ENCODE measurements at regions not wholly inside any gene's neighbourhood (a gene's known extent, or its start where the extent isn't known, plus 50 kb on each side); places are given as distances from the start of the nearest gene placed in this dataset.

GRCh38 chr3:178306432-178307115 lies 229.7 kb upstream of the KCNMB2 start:
- Mint-ChIP-seq H3K27ac (no peak overlapping the region), H3K36me3 (ENCODE audit: low read depth) (no peaks in the 10 kb centered on the region), H3K4me3 (no peak overlapping the region), H3K9me3 (no peaks in the 10 kb centered on the region), H3K27me3 (no peaks in the 10 kb centered on the region), H3K4me1 (peaks cover 2% of the 10 kb centered on the region)
- ChIA-PET CTCF (no interaction called here), POLR2A (no interaction called here)
- no peak for DNase-seq

DNA sequence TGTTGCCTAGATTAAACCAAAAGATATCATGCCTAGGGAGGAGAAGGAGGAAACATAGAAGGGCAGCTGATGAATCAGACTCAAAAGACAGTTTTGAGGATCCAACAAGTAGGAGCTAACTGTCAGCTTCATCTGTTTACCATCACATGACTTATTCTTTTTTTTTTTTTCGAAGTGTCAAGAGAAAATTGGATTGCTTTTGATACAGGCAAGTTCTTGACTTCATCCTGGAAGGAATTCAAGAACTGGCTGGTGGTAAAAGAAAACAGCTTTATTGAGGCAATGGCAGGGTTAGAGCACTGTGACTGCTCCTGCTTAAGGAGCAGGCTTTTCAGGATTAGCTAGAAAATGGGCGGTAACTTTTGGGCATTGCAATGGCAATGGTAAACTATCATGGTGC lies 227.5 kb upstream of the KCNMB2 start:
- CTCF ChIA-PET = no interaction called here
- Mint-ChIP-seq H3K36me3 (ENCODE audit: low read depth) (no peaks in the 10 kb centered on the region), H3K4me3 (no peak overlapping the region), H3K27ac (no peak overlapping the region), H3K27me3 (no peaks in the 10 kb centered on the region), H3K4me1 (peaks cover 2% of the 10 kb centered on the region), H3K9me3 (no peaks in the 10 kb centered on the region)
- DNase-seq = no peak
- POLR2A ChIA-PET = no interaction called here

GRCh38 chr3:178310949-178311348 lies 225.3 kb upstream of the KCNMB2 start:
- no peak overlapping the region for H3K4me3 Mint-ChIP-seq
- H3K27ac Mint-ChIP-seq = no peak overlapping the region
- no peaks in the 10 kb centered on the region for H3K27me3 Mint-ChIP-seq
- POLR2A ChIA-PET = no interaction called here
- no peaks in the 10 kb centered on the region for H3K9me3 Mint-ChIP-seq
- H3K4me1 Mint-ChIP-seq = peaks cover 2% of the 10 kb centered on the region
- CTCF ChIA-PET = no interaction called here
- H3K36me3 Mint-ChIP-seq (ENCODE audit: low read depth) = no peaks in the 10 kb centered on the region
- no peak for DNase-seq

- Mint-ChIP-seq H3K27ac (no peak overlapping the region), H3K4me3 (no peak overlapping the region), H3K27me3 (no peaks in the 10 kb centered on the region), H3K9me3 (no peaks in the 10 kb centered on the region), H3K4me1 (peaks cover 2% of the 10 kb centered on the region), H3K36me3 (ENCODE audit: low read depth) (no peaks in the 10 kb centered on the region)
- ChIA-PET POLR2A (no interaction called here), CTCF (no interaction called here)
- no peak for DNase-seq
Measured at GRCh38 chr3:178313716-178314115, 222.5 kb upstream of the KCNMB2 start.

DNA sequence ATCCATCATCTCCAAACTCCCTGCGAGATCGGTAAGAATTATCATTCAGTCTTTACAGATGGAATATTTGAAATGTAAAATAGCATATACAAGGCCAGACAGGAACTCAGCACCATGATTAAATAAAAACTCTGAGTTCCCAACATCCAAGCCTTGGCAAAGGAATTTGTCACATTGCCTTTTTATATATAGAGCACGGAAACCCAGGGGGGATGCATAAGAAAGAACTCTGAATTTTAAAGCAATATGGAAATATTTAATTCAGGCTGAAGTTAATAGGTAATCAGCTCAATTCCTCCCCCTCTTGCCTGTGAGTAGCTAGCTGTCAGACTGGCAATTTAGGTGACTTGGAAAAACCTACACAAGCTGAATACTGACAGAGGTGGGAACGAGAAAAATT lies 217.9 kb upstream of the KCNMB2 start:
- H3K4me3 Mint-ChIP-seq = no peak overlapping the region
- POLR2A ChIA-PET = no interaction called here
- CTCF ChIA-PET = no interaction called here
- no peaks in the 10 kb centered on the region for H3K4me1 Mint-ChIP-seq
- no peaks in the 10 kb centered on the region for H3K36me3 Mint-ChIP-seq (ENCODE audit: low read depth)
- H3K27ac Mint-ChIP-seq = no peak overlapping the region
- no peaks in the 10 kb centered on the region for H3K27me3 Mint-ChIP-seq
- H3K9me3 Mint-ChIP-seq = no peaks in the 10 kb centered on the region
- DNase-seq = no peak

DNA sequence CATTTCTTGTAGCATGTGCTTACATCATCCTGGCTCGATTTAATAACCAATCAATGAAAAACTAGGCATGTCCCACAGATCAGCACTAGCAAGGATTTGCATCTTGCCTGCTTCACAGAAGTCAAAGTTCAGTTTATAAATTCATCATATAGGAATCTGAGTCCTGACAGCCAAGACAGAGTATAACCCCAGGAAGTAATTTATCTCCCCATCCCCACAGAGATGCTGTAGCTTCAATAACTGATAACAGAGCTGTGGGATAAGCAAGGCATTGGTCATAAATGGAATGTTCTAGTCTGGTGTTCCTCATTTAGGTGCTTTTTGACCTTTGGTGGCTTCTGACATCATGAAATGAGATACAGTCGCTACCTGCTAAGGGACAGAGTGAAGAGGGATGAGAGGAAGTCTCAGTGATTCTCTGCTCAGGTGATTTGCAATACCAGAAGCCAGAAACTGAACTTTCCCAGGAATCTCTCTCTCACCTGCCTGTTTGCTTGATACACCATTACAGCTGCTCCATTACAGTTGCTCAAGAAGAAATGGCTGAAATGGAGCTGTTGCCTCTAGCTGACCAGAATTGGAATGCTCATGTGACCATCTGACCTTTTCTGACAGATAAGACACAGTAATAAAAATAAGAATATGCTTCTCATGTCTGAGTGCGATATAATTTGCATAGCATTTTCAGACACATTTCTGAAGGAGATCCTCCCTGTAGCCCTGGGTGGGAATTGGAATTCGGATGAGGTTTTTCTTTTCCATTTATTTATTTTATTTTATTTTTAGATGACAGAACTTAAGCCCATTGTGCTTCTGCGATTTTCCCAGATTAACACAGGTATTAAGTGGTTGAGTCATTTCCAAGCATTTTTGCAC lies 217.1 kb upstream of the KCNMB2 start:
- no peak overlapping the region for H3K27ac Mint-ChIP-seq
- ChIA-PET POLR2A (no interaction called here), CTCF (no interaction called here)

GRCh38 chr3:178320456-178321351 lies 215.5 kb upstream of the KCNMB2 start:
- Mint-ChIP-seq H3K4me1 (no peaks in the 10 kb centered on the region), H3K4me3 (no peak overlapping the region), H3K27ac (no peak overlapping the region), H3K9me3 (no peaks in the 10 kb centered on the region), H3K36me3 (ENCODE audit: low read depth) (no peaks in the 10 kb centered on the region), H3K27me3 (no peaks in the 10 kb centered on the region)
- DNase-seq = no peak
- ChIA-PET POLR2A (no interaction called here), CTCF (no interaction called here)

More for the DNA sequence above, 217.1 kb upstream of the KCNMB2 start:
- H3K4me1 Mint-ChIP-seq = no peaks in the 10 kb centered on the region
- H3K36me3 Mint-ChIP-seq (ENCODE audit: low read depth) = no peaks in the 10 kb centered on the region
- no peaks in the 10 kb centered on the region for H3K27me3 Mint-ChIP-seq
- no peak for DNase-seq
- no peak overlapping the region for H3K4me3 Mint-ChIP-seq
- no peaks in the 10 kb centered on the region for H3K9me3 Mint-ChIP-seq

DNA sequence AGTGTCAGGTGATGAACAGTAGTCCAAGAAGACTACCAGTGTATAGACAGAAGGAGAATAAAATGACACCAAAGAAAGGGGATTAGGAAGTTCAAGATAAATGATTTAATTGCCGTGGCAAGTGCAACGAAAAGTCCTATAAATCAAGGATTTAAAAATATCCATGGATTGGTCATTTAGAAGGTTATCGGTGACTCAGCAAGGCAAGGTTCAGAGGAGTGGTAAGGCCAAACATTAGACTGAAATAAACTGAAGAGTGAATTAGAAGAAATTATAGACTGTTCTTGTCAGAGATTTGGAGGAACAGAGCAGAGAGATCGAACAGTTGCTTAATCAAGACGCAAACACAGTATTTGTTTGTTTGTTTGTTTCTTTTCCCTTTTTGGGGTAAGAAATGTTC lies 211.9 kb upstream of the KCNMB2 start:
- H3K4me3 Mint-ChIP-seq = no peak overlapping the region
- H3K9me3 Mint-ChIP-seq = no peaks in the 10 kb centered on the region
- ChIA-PET POLR2A (no interaction called here), CTCF (no interaction called here)
- DNase-seq = no peak
- no peaks in the 10 kb centered on the region for H3K27me3 Mint-ChIP-seq
- no peak overlapping the region for H3K27ac Mint-ChIP-seq
- H3K36me3 Mint-ChIP-seq (ENCODE audit: low read depth) = no peaks in the 10 kb centered on the region
- no peaks in the 10 kb centered on the region for H3K4me1 Mint-ChIP-seq

DNA sequence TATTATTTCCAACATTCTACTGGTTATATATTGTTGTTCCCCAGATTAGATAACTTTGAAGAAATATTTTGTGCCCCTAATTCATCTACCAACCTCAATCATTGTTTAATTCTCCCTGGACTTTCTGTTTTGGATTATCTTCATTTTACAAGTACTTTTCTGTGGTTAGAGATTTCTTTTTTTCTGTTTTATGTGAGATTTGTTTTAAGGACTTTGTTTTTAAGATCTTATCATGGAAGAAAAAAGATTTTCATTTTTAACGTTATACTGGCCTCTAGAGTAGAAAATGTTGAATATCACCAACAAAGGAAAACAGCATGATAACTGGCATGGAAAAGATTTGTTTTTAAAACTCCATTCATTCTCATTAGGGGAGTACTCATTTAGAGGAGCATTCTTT lies 210.9 kb upstream of the KCNMB2 start:
- no peak for DNase-seq
- Mint-ChIP-seq H3K9me3 (no peaks in the 10 kb centered on the region), H3K4me3 (no peak overlapping the region), H3K4me1 (no peaks in the 10 kb centered on the region), H3K27me3 (no peaks in the 10 kb centered on the region), H3K36me3 (ENCODE audit: low read depth) (no peaks in the 10 kb centered on the region), H3K27ac (no peak overlapping the region)
- POLR2A ChIA-PET = no interaction called here
- CTCF ChIA-PET = no interaction called here

- no peak for DNase-seq
- POLR2A ChIA-PET = no interaction called here
- no peak overlapping the region for H3K27ac Mint-ChIP-seq
- no peaks in the 10 kb centered on the region for H3K36me3 Mint-ChIP-seq (ENCODE audit: low read depth)
- H3K9me3 Mint-ChIP-seq = no peaks in the 10 kb centered on the region
- H3K4me3 Mint-ChIP-seq = no peak overlapping the region
- H3K4me1 Mint-ChIP-seq = no peaks in the 10 kb centered on the region
- no peaks in the 10 kb centered on the region for H3K27me3 Mint-ChIP-seq
- CTCF ChIA-PET = no interaction called here
Measured at GRCh38 chr3:178329936-178330335, 206.3 kb upstream of the KCNMB2 start.

- CTCF ChIA-PET = no interaction called here
- Mint-ChIP-seq H3K27ac (no peak overlapping the region), H3K27me3 (no peaks in the 10 kb centered on the region), H3K4me1 (peaks cover 2% of the 10 kb centered on the region), H3K4me3 (no peak overlapping the region), H3K9me3 (no peaks in the 10 kb centered on the region), H3K36me3 (ENCODE audit: low read depth) (no peaks in the 10 kb centered on the region)
- no peak for DNase-seq
- POLR2A ChIA-PET = no interaction called here
Measured at GRCh38 chr3:178334239-178334638, 202.0 kb upstream of the KCNMB2 start.

- Mint-ChIP-seq H3K27ac (no peak overlapping the region), H3K27me3 (no peaks in the 10 kb centered on the region), H3K4me1 (peaks cover 2% of the 10 kb centered on the region), H3K9me3 (no peaks in the 10 kb centered on the region), H3K36me3 (ENCODE audit: low read depth) (no peaks in the 10 kb centered on the region), H3K4me3 (no peak overlapping the region)
- CTCF ChIA-PET = no interaction called here
- no peak for DNase-seq
- POLR2A ChIA-PET = no interaction called here
Measured at GRCh38 chr3:178336336-178336735, 199.9 kb upstream of the KCNMB2 start.

GRCh38 chr3:178340506-178340905 lies 195.7 kb upstream of the KCNMB2 start:
- ChIA-PET POLR2A (no interaction called here), CTCF (no interaction called here)
- Mint-ChIP-seq H3K27ac (no peak overlapping the region), H3K4me3 (no peak overlapping the region), H3K9me3 (no peaks in the 10 kb centered on the region), H3K4me1 (peaks cover 2% of the 10 kb centered on the region), H3K36me3 (ENCODE audit: low read depth) (no peaks in the 10 kb centered on the region), H3K27me3 (no peaks in the 10 kb centered on the region)
- no peak for DNase-seq
